ENCODE measurements at regions not wholly inside any gene's neighbourhood (a gene's known extent, or its start where the extent isn't known, plus 50 kb on each side); places are given as distances from the start of the nearest gene placed in this dataset.

GRCh38 chr3:82745544-82745943 lies 984.1 kb upstream of the GBE1 start:
- dilution Hi-C loops (cut with MboI; ENCODE audit: extremely low pct_ligation_motif_present, low sequenced_read_pairs) = no loop called here
- Histone ChIP-seq H3K27ac (ENCODE audit: control insufficient read depth, insufficient read depth, low read length) (no peak overlapping the region), H3K4me2 (ENCODE audit: control insufficient read depth, extremely low read depth, insufficient read depth, low read depth, low read length) (no peak overlapping the region), H3K4me1 (ENCODE audit: control insufficient read depth, extremely low read depth, insufficient read depth, low read length) (no peaks in the 10 kb centered on the region), H3K9me1 (ENCODE audit: control insufficient read depth, extremely low read depth, insufficient read depth, low read length) (no peaks in the 10 kb centered on the region), H3K9ac (ENCODE audit: control insufficient read depth, extremely low read depth, insufficient read depth, low read length) (no peak overlapping the region), H4K20me1 (ENCODE audit: control insufficient read depth, extremely low read depth, insufficient read depth, low read length) (no peaks in the 10 kb centered on the region), H3K27me3 (ENCODE audit: control insufficient read depth, extremely low read depth, insufficient read depth, low read length) (no peaks in the 10 kb centered on the region), H3K79me2 (ENCODE audit: control insufficient read depth, insufficient read depth, low read length) (no peaks in the 10 kb centered on the region), H2AFZ (ENCODE audit: control insufficient read depth, low read length) (no peak overlapping the region), H3K36me3 (ENCODE audit: control insufficient read depth in 2 of 2, extremely low read depth in 1 of 2, insufficient read depth in 2 of 2, low read length in 2 of 2) (no peaks in the 10 kb centered on the region), H3K9me3 (ENCODE audit: control insufficient read depth, low read depth, low read length) (no peaks in the 10 kb centered on the region), H3K4me3 (ENCODE audit: control insufficient read depth in 2 of 3, extremely low read depth in 1 of 3, insufficient read depth in 2 of 3, low read depth in 1 of 3, low read length in 3 of 3) (no peak overlapping the region)
- FAIRE-seq (no peak), DNase-seq (ENCODE audit: low read depth, low spot score) (no peak)
- no peak for TF ChIP-seq CTCF (optimal IDR thresholded peaks at IDR 0.05 in 1 of 3, IDR thresholded peaks at IDR 0.05 in 1 of 3, conservative IDR thresholded peaks at IDR 0.05 in 1 of 3; ENCODE audit: extremely low read depth in 1 of 3, insufficient read depth in 2 of 3, low read length in 3 of 3)
- TF ChIP-seq EZH2 (IDR thresholded peaks at IDR 0.05; ENCODE audit: low read length) = no peak

GRCh38 chr3:82743196-82743595 lies 981.8 kb upstream of the GBE1 start:
- no peak for TF ChIP-seq CTCF (optimal IDR thresholded peaks at IDR 0.05 in 1 of 3, IDR thresholded peaks at IDR 0.05 in 1 of 3, conservative IDR thresholded peaks at IDR 0.05 in 1 of 3; ENCODE audit: extremely low read depth in 1 of 3, insufficient read depth in 2 of 3, low read length in 3 of 3)
- no peak for TF ChIP-seq EZH2 (IDR thresholded peaks at IDR 0.05; ENCODE audit: low read length)
- no peak for FAIRE-seq
- no peaks in the 10 kb centered on the region for H4K20me1 ChIP-seq (ENCODE audit: control insufficient read depth, extremely low read depth, insufficient read depth, low read length)

More at GRCh38 chr3:82743196-82743595, 981.8 kb upstream of the GBE1 start:
- dilution Hi-C loops (cut with MboI; ENCODE audit: extremely low pct_ligation_motif_present, low sequenced_read_pairs) = no loop called here
- H3K9me3 ChIP-seq (ENCODE audit: control insufficient read depth, low read depth, low read length) = no peaks in the 10 kb centered on the region
- no peak for DNase-seq (ENCODE audit: low read depth, low spot score)
- no peaks in the 10 kb centered on the region for H3K4me1 ChIP-seq (ENCODE audit: control insufficient read depth, extremely low read depth, insufficient read depth, low read length)
- H3K27ac ChIP-seq (ENCODE audit: control insufficient read depth, insufficient read depth, low read length) = no peak overlapping the region
- H3K79me2 ChIP-seq (ENCODE audit: control insufficient read depth, insufficient read depth, low read length) = no peaks in the 10 kb centered on the region
- H3K27me3 ChIP-seq (ENCODE audit: control insufficient read depth, extremely low read depth, insufficient read depth, low read length) = no peaks in the 10 kb centered on the region
- no peaks in the 10 kb centered on the region for H3K36me3 ChIP-seq (ENCODE audit: control insufficient read depth in 2 of 2, extremely low read depth in 1 of 2, insufficient read depth in 2 of 2, low read length in 2 of 2)
- no peaks in the 10 kb centered on the region for H3K9me1 ChIP-seq (ENCODE audit: control insufficient read depth, extremely low read depth, insufficient read depth, low read length)
- H3K4me2 ChIP-seq (ENCODE audit: control insufficient read depth, extremely low read depth, insufficient read depth, low read depth, low read length) = no peak overlapping the region
- no peak overlapping the region for H3K9ac ChIP-seq (ENCODE audit: control insufficient read depth, extremely low read depth, insufficient read depth, low read length)
- no peak overlapping the region for H2AFZ ChIP-seq (ENCODE audit: control insufficient read depth, low read length)
- H3K4me3 ChIP-seq (ENCODE audit: control insufficient read depth in 2 of 3, extremely low read depth in 1 of 3, insufficient read depth in 2 of 3, low read depth in 1 of 3, low read length in 3 of 3) = no peak overlapping the region

Measured in keratinocyte (primary cell).